Limb (tissue), 2 donors: ENCODE measurements at regions not wholly inside any gene's neighbourhood (a gene's known extent, or its start where the extent isn't known, plus 50 kb on each side); places are given as distances from the start of the nearest gene placed in this dataset.
"Not testable (repeated sequence)": the region's sequence is repeated elsewhere in the genome, so short reads cannot be mapped to it uniquely, and the experiment has no call there.

Experiments used
- DNase-seq, 2 donors: peaks; one replicate each; pipeline ENCODE4 v3.0.0-alpha.2; 2016; ENCODE audit errors: extremely low spot score in 2 of 2

DNA sequence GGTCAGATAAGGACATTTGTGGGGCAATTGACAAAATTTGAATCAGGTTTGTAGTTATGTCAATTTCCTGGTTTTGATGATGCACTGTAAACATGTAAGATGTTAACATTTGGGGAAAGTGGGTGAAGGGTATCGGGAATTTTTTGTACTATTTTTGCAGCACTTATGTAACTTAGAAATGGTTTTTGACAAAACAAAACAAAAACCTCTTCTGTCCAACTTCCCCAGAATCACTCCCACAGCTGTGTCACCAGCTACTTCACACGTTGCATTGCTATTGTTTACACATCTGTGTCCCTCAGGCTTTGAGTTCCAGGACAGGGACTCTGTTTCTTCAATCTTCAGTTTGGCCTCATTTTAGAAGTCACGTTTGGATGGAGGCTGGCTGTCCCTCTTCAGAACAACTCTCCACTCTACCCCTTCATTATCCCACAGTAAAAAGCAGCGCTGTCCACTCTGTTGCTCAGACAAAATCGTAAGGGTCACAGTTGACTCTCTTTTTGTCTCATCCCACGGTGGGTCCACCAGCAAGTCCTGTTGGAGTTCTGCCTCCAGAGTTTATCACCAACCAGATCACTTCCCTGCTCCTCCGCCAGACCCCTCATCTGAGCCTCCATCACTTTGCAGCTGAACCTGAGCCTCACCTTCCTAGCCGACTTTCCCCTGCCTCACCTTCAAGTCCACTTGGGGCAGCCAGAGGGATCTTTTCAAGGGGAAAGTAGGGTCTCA lies 63.2 kb downstream of the NENF start:
- no peak for DNase-seq

GRCh38 chr1:212496682-212497081 lies 64.0 kb downstream of the NENF start:
- no peak for DNase-seq

- DNase-seq, result no peak
Observed at GRCh38 chr1:212497553-212497952, 64.8 kb downstream of the NENF start.

GRCh38 chr1:212498283-212499040 lies 65.7 kb downstream of the NENF start:
- DNase-seq, result no peak

GRCh38 chr1:212500351-212500750 lies 67.6 kb downstream of the NENF start:
- DNase-seq, result no peak

DNA sequence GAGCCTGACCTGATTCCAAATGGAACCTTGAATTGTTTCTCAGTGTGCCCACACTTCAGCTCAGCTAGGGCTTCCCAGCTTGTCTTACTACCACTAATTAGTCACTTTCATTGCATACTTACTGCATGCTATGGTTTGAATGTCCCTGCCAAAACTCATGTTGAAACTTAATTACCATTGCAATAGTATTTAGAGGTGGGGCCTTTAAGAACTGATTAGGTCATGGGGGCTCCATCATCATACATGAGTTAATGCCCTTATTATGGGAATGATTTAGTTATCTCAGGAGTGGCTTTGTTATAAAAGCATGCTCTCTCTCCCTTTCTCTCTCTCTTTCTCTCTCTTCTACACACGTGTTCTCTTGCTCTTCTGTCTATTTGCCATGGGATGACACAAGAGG lies 68.3 kb downstream of the NENF start:
- DNase-seq, result no peak

DNA sequence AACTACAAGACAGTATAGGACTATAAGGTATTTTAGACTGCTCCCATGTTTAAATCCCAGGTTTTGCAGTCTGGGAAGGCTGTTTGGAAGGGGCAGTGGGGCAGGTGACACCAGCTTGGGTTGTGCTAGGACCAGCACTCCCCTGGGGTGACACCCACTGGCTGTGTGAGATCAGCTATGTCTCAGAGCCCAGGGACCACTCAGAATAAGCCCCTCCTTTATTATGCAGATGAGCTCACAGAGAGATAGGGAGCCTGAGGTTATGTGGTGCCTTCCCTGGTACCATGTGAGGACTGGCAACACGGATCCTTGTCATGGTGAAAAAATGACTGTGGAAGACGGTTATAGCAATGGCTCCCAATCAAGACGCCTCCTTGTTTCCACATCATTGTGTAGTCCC lies 71.0 kb downstream of the NENF start:
- DNase-seq, result no peak

DNA sequence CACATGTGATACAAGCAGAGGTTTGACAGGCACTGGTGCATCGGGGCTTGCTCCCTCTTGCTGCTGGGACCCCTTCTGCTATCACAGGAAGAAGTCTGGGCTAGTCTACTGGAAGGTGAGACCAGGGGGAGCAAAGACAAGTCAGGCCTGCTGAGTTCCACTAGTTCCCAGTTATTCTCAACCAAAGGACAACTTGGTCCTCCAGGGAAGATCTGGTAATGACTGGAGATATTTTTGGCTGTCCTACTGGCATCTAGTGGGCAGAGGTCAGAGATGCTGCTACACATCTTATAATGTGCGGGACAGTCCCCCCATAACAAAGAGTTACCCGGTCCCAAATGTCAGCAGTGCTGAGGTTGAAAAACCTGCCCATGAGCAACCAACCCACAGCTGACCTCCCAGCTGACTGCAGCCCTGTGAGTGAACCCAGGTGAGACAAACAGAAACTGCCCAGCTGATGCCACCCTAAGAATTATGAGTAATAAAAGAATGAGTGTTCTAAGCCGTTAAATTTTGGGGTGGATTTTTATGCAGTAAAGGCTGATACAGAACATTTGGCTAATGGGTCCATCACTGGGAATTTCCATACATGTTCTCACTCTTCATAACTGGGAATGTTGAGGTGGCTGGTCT lies 71.6 kb downstream of the NENF start:
- no peak for DNase-seq

DNA sequence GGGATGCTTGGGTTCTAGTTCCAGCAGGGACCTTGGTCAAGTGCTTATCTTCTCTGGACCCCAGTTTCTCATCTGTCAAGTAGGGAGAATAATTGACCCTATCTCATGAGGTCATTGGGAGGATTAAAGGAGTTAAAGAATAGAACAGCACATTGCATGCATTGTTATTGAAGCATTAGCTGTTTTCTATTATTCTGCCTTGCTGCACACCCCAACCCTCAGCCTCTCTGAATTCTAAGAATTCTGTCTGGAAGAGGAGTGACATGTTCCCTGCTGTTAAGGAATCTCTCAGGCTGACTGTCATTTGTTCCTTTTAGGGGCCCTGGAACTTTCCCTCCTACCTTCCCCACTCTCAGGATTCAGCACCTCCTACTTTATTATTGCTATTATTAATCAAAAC lies 73.9 kb downstream of the NENF start:
- no peak for DNase-seq

DNA sequence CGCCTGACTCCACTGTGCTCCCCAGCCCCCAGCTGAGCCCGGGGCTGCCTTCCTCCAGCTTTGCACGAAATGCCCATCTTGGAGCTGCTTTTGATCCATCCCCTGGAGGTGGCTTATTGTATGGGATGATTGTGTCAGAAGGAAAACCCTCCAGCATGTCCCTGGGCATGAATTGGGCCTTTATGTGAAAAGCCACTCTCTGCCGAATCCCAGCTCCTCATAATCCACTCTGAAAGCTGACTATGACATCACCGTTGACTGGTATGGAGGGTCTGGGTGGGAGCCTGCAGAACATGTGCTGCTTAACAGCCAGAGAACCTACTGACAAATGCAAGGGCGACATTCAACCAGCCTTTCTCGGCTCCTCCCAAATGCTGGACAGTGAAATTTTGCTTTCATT lies 74.6 kb downstream of the NENF start:
- no peak for DNase-seq

DNA sequence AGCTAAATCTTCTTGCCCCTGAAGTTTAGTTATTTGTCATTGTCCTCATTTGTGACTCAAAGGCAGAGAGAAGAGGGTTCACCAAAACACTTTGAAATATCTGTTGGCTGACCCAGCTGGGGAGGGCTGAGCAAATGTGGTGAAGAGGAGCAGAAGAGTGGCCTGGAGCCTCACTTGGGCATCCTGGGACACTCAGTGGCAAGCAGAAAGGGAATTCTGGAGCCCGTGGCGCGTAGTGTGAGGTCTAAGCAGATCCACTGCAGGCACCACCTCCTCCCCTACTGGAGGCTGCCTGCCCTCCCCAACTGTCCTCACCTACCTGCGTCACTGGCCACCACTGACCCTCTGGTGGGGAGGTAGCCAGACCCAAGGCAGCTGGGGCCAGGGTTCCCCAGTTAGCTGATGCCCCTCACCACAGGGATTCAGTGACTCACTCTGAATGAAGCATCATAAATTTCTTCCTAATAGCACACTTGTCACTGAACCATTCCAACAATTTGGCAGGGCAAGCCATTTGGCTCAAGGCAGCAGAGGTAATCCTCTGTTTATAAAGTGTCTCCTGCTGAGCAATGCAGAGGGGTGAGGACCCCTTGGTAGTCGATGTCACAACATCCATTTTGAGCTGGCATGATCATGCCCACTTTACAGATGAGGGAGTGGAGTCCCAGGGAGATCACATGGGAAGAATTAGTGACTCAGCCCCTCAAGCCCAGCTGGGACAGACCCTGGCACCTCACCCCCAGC lies 80.3 kb downstream of the NENF start:
- DNase-seq, result no peak

GRCh38 chr1:212513586-212513985 lies 80.9 kb downstream of the NENF start:
- DNase-seq, result no peak

GRCh38 chr1:212514056-212514614 lies 81.4 kb downstream of the NENF start:
- DNase-seq, result peak; percentile 36 to 68

DNA sequence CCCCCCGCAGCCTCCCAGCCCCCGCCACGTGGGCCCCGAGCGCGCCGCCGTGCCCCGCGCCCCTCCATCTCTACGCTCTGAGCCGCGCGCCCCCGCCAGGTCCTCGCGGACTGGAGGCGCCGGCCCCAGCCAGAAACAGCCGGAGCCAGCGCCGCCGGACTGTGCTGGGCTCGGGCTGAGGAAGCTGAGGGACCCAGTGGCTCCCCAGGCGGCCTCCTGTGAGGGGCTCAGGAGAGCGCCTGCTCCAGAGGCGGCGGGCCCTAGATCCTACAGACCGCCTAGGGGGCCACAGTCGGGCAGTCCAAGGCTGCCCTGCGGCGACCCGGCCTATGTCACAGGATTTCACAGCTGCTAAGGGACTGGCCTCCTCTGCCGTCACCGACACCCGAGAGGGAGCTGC lies 82.1 kb downstream of the NENF start:
- peak; percentile 18 to 71 for DNase-seq

- peak in 1 of 2 donors; percentile 40 for DNase-seq
Observed at GRCh38 chr1:212515329-212515760, 82.6 kb downstream of the NENF start.

DNA sequence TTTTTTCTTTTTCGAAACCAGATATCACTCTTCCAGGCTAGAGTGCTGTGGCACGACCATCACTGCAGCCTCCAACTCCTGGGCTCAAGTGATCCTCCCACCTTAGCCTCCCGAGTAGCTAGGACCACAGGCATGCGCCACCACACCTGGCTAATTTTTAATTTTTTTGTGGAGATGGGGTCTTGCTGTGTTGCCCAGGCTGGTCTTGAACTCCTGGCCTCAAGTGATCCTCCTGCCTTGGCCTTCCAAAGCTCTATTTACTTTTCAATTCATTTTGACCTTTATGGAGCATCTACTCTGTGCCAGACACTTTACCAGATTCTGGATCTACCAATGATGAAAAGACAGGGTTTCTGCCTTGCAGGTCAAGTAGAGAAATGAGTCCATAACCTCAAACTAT lies 83.3 kb downstream of the NENF start:
- DNase-seq, result not testable (repeated sequence)

- DNase-seq, result peak in 1 of 2 donors; percentile 39
Observed at GRCh38 chr1:212518188-212519054, 85.7 kb downstream of the NENF start.

DNA sequence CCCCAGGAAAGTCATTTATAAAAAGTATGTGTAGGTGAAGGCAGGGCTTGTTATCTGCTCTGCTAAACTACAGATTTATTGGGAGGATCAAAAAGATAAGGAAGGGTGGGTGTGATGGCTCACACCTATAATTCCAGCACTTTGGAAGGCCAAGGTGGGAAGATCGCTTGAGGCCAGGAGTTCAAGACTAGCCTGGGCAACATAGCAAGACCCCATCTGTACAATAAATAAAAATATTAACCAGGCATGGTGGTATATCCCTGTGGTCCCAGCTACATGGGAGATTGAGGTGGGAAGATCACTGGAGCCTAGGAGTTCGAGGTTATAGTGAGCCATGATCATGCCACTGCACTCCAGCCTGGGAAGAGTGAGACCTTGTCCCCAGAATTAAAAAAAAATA lies 86.4 kb downstream of the NENF start:
- no peak for DNase-seq

DNA sequence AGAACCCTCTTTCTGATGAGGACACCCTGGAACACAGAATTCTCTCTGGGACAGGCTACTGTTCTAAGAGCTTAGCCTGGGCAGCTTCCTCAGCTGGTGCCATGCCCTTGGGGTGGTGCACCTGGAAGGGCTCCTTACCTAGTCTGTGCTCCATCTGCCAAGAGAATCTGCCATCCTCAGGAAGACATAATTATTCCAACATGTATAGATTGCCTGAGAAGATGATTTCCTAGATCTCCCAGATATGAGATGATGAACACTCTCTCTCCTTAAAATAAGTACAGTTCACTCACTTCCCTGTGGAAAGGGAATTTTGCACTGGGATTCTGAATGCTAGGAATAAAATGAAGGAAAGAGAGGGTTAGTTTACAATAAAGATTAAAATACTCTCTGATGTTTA lies 87.6 kb downstream of the NENF start:
- DNase-seq, result no peak

DNA sequence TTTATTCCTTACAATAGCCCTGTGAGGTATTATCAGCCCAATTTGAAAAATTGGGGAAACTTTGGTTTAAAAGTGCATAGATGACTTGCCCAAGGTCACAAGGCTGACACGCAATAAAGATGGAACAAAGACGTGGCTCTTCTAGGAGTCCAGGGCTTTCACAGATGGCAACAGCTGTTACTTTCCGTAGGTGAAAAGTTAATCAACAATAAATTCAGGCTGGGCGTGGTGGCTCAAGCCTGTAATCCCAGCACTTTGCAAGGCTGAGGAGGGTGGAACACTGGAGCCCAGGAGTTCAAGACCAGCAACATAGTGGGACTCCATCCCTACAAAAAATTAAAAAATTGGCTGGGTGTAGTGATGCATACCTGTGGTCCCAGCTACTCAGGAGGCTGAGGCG lies 87.8 kb upstream of the ATF3 start:
- DNase-seq, result no peak
